IMR-90 (cell line): ENCODE measurements at regions not wholly inside any gene's neighbourhood (a gene's known extent, or its start where the extent isn't known, plus 50 kb on each side); places are given as distances from the start of the nearest gene placed in this dataset.
"Not testable (repeated sequence)": the region's sequence is repeated elsewhere in the genome, so short reads cannot be mapped to it uniquely, and the experiment has no call there.

Source experiments
- ATAC-seq: fragments of 200-7000 bp; cut with Tn5 transposase; 2 replicates; pipeline ENCODE4 v1.9.1; 2020; ENCODE audit warnings: low read depth, mild to moderate bottlenecking, moderate library complexity
- BruUV-seq: library from RNA; stranded (reverse); fragments of 400-500 nt; replicated peaks from 2 replicates; lab custom pipeline; 2021; lab: Mats Ljungman, UMichigan
- CTCF ChIA-PET: fragments of 300-600 bp; formaldehyde crosslinking; extraction: SDS; loops from one replicate; lab custom pipeline; 2021; ENCODE audit warnings: antibody characterized with exemption; lab: Yijun Ruan, JAX
- POLR2A ChIA-PET: fragments of 300-600 bp; sonication (Branson Sonifier 250); formaldehyde crosslinking; loops from one replicate; lab custom pipeline; 2022; ENCODE audit warnings: antibody characterized with exemption; ENCODE audit not compliant: unreplicated experiment; lab: Charles Lee
- DNase-seq: peaks from one replicate; pipeline ENCODE4 v3.0.0; 2013
- H2AFZ ChIP-seq: replicated peaks from 2 replicates; pipeline ENCODE3; 2013; ENCODE audit warnings: low read length, mild to moderate bottlenecking; ENCODE audit not compliant: poor library complexity
- H2AK5ac ChIP-seq: 2 replicates; pipeline ENCODE4 v1.6.1; 2013; ENCODE audit warnings: low read depth, low read length, inconsistent platforms
- H2AK9ac ChIP-seq: replicated peaks from 2 replicates; pipeline ENCODE3; 2013; ENCODE audit warnings: mild to moderate bottlenecking, low read depth, low read length, moderate library complexity; ENCODE audit not compliant: poor library complexity
- H2BK120ac ChIP-seq: 2 replicates; pipeline ENCODE4 v1.6.1; 2013; ENCODE audit warnings: low read depth, low read length, inconsistent platforms
- H2BK15ac ChIP-seq: 3 replicates; pipeline ENCODE4 v1.6.1; 2013; ENCODE audit warnings: low read depth, low read length, inconsistent platforms
- H2BK20ac ChIP-seq: 2 replicates; pipeline ENCODE4 v1.6.1; 2013; ENCODE audit warnings: low read depth, mild to moderate bottlenecking, inconsistent platforms, low read length, moderate library complexity
- H2BK5ac ChIP-seq: 2 replicates; pipeline ENCODE4 v1.6.1; 2013; ENCODE audit warnings: mild to moderate bottlenecking, low read depth, low read length, inconsistent platforms; ENCODE audit not compliant: poor library complexity, severe bottlenecking
- H3K14ac ChIP-seq: replicated peaks from 2 replicates; pipeline ENCODE4 v1.6.1; 2013; ENCODE audit warnings: low read depth, low read length, inconsistent platforms
- H3K18ac ChIP-seq: 2 replicates; pipeline ENCODE4 v1.6.1; 2013; ENCODE audit warnings: low read depth, low read length, control low read depth
- H3K23ac ChIP-seq: 2 replicates; pipeline ENCODE4 v1.6.1; 2013; ENCODE audit warnings: low read depth, low read length, inconsistent platforms
- H3K27ac ChIP-seq: 2 replicates; pipeline ENCODE4 v1.5.1; 2013; ENCODE audit warnings: mild to moderate bottlenecking, control low read depth, low read length; ENCODE audit not compliant: insufficient read depth
- H3K27me3 ChIP-seq: 2 replicates; pipeline ENCODE4 v1.6.1; 2013; ENCODE audit warnings: low read length; ENCODE audit not compliant: control insufficient read depth, insufficient read depth
- H3K36me3 ChIP-seq: 2 replicates; pipeline ENCODE4 v1.6.1; 2013; ENCODE audit warnings: low read length, mixed read lengths; ENCODE audit not compliant: control insufficient read depth, insufficient read depth
- H3K4ac ChIP-seq: 2 replicates; pipeline ENCODE4 v1.6.1; 2013; ENCODE audit warnings: low read depth, low read length, inconsistent platforms
- H3K4me1 ChIP-seq: 2 replicates; pipeline ENCODE4 v1.6.1; 2013; ENCODE audit warnings: low read length, mixed read lengths; ENCODE audit not compliant: control insufficient read depth, insufficient read depth
- H3K4me2 ChIP-seq: 2 replicates; pipeline ENCODE4 v1.6.1; 2013; ENCODE audit warnings: low read depth, mild to moderate bottlenecking, control low read depth, low read length, moderate library complexity
- H3K4me3 ChIP-seq: 2 replicates; pipeline ENCODE4 v1.5.1; 2013; ENCODE audit warnings: low read depth, mild to moderate bottlenecking, control low read depth, low read length, moderate library complexity; ENCODE audit not compliant: insufficient read depth
- H3K56ac ChIP-seq: 2 replicates; pipeline ENCODE4 v1.6.1; 2013; ENCODE audit warnings: low read length, inconsistent platforms; ENCODE audit not compliant: insufficient read depth; ENCODE audit errors: extremely low read depth
- H3K79me1 ChIP-seq, 2 experiments: 2 replicates each; pipeline ENCODE4 v1.6.1; 2013; ENCODE audit warnings: low read length in 2 of 2, inconsistent platforms in 1 of 2, low read depth in 1 of 2
- H3K9ac ChIP-seq: 2 replicates; pipeline ENCODE4 v1.6.1; 2013; ENCODE audit warnings: low read depth, low read length, control low read depth
- H3K9me1 ChIP-seq: 2 replicates; pipeline ENCODE4 v1.6.1; 2013; ENCODE audit warnings: low read length, inconsistent platforms; ENCODE audit not compliant: insufficient read depth
- H3K9me3 ChIP-seq: 2 replicates; pipeline ENCODE4 v1.6.1; 2013; ENCODE audit warnings: low read length; ENCODE audit not compliant: control insufficient read depth, insufficient read depth
- H4K20me1 ChIP-seq: 2 replicates; pipeline ENCODE4 v1.6.1; 2013; ENCODE audit warnings: low read length, inconsistent platforms; ENCODE audit not compliant: insufficient read depth
- H4K5ac ChIP-seq: 2 replicates; pipeline ENCODE4 v1.6.1; 2013; ENCODE audit warnings: mild to moderate bottlenecking, low read depth, low read length, control low read depth
- H4K8ac ChIP-seq, 2 experiments: 2 replicates each; pipeline ENCODE4 v1.6.1; 2013; ENCODE audit warnings: low read depth in 2 of 2, low read length in 2 of 2, control low read depth in 1 of 2, inconsistent platforms in 1 of 2
- H4K91ac ChIP-seq: 2 replicates; pipeline ENCODE4 v1.6.1; 2013; ENCODE audit warnings: low read depth, low read length, inconsistent platforms; ENCODE audit not compliant: insufficient read depth
- WGBS, 2 experiments: methylation state at CpG; one replicate each; pipeline versions ENCODE4 v1.1.5 to v1.1.7; 2013; ENCODE audit warnings: missing lambda C conversion rate in 2 of 2; ENCODE audit not compliant: insufficient read length in 1 of 2; ENCODE audit errors: extremely low coverage in 2 of 2; 5-methylcytosine and 5-hydroxymethylcytosine counted together
- dilution Hi-C: fragments of 300-500 bp; cut with HindIII; formaldehyde crosslinking; loops from one replicate; pipeline ENCODE4 v1.14.3; 2018; ENCODE audit warnings: low sequenced_read_pairs; ENCODE audit not compliant: unreplicated experiment
- in situ Hi-C: fragments of 300-500 bp; cut with MboI; formaldehyde crosslinking; loops from 3 replicates; pipeline ENCODE4 v1.14.3; 2019; ENCODE audit warnings: low sequenced_read_pairs, inconsistent platforms, mixed read lengths
- intact Hi-C: fragments of 100-400 bp; cut with micrococcal nuclease; formaldehyde crosslinking; loops from 2 replicates; pipeline ENCODE4 v1.10.0; 2022

GRCh38 chrX:93095535-93095934 lies 577.8 kb downstream of the NAP1L3 start:
- CTCF ChIA-PET, H3K4me1 ChIP-seq, H3K4ac ChIP-seq, H3K23ac ChIP-seq, H3K9me3 ChIP-seq, H4K5ac ChIP-seq, H2BK120ac ChIP-seq, BruUV-seq, H4K20me1 ChIP-seq, H2BK15ac ChIP-seq, intact Hi-C loops, H3K9me1 ChIP-seq, H3K4me3 ChIP-seq, H2AK5ac ChIP-seq, in situ Hi-C loops, H2BK20ac ChIP-seq, ATAC-seq, H3K4me2 ChIP-seq, H3K79me1 ChIP-seq, DNase-seq, H4K91ac ChIP-seq, H2AK9ac ChIP-seq, H3K56ac ChIP-seq, H3K36me3 ChIP-seq, H3K27ac ChIP-seq, dilution Hi-C loops, H3K18ac ChIP-seq, H4K8ac ChIP-seq, POLR2A ChIA-PET, H3K9ac ChIP-seq, H2AFZ ChIP-seq, H3K27me3 ChIP-seq, H3K14ac ChIP-seq, H2BK5ac ChIP-seq: not testable (repeated sequence)
- no CpG with 5 or more reads among the region's 1 CpG for WGBS, 2 experiments
